GM19035 (cell line): ENCODE measurements at regions not wholly inside any gene's neighbourhood (a gene's known extent, or its start where the extent isn't known, plus 50 kb on each side); places are given as distances from the start of the nearest gene placed in this dataset.

Experiments used
- ATAC-seq: cut with Tn5 transposase; IDR thresholded peaks from one replicate; pipeline ENCODE4 v1.9.1; 2021; ENCODE audit not compliant: unreplicated experiment

DNA sequence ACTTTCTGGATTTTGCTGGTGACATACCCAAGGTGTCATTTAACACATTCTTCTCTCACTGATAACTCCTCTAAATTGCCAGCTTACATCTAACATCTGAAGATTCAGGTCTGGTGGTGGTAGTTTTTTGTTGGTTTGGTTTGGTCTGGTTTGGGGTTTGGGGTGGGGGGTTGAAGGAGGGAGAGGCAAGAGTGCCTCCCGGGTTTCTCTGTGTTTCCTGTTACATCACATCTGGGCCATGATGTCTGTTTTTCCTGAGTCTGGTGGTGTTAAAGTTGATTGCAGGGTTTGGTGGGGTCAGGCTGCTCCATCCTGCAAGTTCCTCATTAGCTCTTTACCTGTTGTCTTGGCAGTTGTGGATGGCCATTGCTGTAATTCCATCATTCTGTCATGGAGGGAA is 155.8 kb upstream of the UBL3 start:
- no peak for ATAC-seq

DNA sequence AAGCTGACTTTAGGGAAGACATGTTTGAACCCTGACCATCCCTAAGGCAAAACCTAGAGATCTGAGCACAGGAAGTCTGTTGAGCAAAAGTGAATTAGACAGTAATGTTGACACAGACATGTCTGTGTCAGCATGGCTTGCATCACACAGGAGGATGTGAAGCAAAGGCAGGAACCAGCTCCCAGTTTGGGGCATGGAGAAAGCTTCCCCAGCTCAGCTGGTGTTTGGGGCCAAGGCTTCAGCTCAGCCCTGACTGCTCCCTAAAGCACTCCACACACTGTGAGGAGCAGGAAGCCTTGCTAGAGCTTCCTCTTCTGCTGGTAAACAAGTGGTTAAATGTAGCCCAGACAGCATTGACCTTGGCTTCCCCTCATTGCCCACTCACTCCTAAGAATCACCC is 153.8 kb upstream of the UBL3 start:
- no peak for ATAC-seq

DNA sequence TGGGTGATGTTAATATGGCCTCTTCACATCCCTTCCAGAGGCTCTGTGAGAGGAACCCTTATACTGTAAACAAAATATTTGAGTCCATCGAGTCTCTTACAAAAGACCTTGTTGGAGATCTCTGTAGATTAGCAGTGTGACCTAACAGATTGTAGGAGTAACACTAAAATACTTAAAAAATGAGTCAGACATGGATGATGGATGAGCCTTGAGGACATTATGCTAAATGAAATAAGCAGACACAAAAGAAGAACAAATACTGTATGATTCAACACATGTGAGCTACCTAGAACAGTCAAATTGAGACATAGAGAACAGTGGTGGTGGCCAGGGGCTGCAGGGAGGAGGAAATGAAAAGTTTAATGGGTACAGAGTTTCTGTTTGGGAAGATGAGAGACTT is 152.2 kb upstream of the UBL3 start:
- ATAC-seq = no peak

DNA sequence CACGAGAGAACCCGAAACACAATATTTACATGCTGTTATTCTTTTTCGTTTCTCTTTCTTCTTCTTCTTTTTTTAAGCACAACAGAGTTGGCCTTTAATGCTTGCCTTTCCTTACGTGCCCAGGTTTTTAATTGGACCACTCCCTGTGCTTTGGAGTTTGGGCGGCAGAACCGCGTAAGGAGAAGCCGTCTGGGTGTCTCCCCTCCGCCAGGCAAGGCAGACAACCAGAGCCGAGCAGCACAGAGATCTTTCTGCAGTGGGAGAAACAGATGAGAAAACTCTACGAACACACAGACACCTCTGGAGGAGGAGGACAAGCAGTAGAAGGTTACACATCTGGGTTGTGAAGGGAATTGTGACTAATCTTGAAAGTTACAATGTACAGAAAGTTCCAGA is 150.0 kb upstream of the UBL3 start:
- no peak for ATAC-seq

DNA sequence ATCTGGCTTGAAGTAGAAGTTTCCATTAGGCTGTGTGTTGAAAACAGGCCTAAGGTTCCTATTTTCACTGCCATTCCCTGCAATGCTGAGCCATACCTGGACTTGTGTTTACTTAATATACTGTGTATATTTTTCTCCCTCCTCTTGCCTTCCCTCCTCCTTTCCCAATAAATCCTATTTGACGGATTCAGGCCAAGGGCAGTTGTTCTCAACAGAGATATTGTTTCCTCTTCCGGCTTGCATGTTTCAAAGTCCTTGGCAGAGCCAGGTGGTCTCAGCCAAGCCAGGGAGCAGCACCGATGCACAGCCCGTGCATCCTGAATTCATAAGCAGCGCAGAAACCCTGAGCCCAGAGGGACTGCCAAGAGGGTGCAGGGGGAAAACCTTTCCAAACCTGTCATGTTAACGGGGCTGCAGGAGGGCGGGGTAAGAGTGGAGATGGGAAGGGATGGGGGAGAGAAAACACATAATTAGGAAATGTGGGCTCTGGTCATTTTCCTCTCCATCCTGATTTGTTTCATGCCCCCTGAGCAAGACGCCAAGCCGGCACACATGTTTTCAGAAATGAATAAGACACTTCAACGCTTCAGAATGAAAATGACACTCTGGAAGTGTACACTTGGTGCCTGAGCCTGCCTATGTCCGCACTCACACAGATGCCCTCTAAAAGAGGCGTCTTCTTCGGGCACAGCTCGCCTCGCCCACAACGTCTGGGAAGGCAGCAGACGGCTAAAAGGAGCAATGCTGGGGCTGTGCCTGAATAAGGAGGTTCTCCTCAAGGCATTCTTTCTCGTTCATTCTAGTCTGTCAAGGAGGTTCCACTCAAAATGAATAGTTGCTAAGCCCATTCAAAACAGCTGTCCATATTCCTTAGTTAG is 149.3 kb upstream of the UBL3 start:
- no peak for ATAC-seq

DNA sequence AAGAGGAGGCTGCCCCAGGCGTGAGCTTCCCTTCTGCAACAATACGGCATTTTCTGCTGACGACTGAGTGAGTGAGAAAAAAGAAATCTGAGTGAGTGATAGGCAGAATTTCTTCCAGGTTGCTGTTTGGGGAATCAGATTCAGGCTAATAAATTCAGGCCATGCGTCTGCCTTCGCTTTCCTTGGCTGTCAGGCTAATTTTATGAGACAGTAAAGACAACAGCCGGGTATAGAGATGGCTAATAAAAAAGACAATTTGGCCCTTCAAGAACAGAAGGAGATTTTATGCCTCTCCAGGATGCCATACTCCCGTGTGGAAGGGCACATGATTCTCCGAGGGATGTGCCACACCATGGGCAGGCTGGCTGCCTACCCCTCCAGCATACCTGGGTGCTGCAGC is 145.9 kb upstream of the UBL3 start:
- no peak for ATAC-seq

DNA sequence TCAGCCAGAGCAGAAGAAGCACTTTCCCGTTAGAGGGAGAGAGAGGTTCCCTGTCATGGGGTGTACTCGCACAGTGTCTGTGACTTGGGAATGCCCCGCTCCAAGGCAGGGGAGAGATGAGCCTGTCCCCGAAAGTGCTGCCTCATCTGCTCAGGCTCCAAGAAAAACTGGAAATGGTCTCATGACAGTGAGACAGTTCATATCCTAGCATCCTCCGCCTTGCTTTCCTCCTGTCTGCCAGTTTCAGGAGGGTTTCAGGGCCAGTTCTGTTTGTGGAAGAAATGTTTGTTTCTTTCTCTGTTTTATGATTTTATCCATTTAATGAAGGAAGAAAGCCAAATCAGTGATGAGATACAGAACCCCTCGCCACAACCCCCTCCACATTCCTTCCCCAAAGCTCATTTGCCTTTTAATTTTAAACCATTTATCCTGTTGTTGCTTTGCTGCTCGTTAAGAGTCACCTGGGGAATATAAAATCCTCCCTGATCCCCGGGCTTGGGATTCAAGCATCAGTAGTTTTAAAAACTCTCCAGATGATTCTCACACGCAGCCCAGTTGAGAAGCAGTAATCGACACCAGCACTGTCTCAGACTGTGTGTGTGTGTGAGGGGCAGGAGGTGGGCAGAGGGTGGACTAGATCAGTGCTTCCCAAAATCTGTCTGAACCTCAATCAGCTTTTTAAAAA is 144.6 kb upstream of the UBL3 start:
- ATAC-seq = no peak

DNA sequence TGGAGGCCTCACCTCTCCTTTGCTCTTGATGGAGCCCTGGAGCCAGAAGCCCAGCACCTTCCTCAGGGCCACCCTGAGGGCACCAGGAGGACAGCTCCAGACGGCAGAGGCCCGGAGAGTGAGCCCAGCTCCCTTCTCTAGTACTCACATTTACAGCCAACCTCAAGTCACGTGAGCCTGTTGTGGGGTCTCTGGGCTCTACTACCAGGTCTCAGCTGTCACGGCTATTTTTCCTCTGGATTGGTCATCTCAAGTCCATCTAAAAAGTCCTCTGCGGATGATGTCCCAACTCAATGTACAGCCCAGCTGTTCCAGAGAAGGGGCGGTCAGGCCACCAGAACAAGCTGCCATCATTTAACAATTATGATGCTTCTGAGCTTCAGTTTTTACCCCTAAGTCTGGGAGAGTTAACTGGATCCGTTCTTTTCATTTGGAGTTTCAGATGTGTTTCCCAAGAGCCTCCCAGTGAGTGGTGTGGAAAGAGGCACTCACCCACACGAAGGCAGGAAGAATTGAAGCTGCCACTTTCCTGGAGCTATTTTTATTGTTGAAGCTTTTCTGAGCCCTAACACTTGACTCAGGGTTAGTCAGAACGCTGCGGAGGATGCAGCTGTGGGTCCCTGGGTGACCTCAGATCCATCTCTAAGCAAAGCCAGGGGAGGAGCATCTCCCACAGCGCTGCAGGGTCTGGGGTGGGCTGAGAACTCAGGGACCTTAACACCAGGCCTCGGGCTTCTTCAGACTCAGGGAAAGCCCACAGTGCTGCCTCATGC is 143.5 kb upstream of the UBL3 start:
- ATAC-seq = no peak

DNA sequence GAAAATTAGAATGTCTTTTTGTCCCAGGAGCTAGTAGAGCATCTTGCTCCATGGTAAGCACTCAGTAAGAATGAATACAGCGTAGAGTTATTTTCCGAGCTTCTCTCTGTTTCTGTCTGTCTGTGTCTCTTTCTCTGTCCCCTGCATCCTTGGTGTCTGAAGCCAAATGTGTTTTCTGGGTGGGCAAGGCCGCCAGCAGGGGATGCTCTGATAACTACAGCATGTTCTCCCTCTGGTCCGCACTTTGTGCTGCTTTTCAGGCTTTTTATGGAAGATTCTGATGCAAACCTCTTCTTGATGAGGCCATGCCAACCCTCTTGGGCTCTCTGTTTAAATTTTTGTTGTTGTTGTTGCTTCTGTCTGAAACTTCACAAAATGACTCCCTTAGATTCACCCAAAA is 142.8 kb upstream of the UBL3 start:
- ATAC-seq = no peak

DNA sequence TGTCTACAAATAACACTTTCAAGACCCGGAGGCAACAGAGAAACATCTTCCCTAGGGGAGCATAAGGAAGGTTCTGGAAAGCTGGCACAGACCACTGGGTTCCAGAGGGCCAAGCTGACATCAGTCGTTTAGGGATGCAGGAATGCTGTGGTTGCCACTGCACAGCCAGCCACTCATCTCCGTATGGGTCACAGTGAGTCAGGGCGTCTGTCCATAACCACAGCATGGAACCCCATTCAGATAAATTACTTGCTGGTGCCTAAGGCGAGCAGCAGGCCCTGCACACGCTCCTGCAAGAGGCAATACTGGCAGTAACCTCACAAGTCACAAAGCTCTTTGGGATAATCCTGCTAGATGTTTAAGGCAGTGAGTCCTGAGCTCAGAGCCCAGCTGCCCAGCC is 140.9 kb upstream of the UBL3 start:
- ATAC-seq = no peak

DNA sequence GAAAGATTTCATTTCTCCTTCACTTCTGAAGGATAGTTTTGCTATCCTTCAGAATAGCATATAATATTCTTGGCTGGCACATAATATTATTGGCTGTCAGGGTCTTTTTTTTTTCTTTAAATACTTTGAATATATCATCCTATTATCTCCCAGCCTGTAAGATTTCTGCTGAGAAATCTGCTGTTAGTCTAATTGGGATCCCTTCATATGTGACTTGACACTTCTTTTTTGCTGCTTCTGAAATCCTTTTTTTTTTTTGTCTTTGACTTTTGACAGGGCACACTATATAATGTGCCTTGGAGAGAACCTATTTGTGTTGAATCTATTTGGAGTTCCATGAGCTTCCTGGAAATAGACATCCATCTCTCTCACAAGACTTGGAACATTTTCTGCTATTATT is 136.9 kb upstream of the UBL3 start:
- no peak for ATAC-seq

DNA sequence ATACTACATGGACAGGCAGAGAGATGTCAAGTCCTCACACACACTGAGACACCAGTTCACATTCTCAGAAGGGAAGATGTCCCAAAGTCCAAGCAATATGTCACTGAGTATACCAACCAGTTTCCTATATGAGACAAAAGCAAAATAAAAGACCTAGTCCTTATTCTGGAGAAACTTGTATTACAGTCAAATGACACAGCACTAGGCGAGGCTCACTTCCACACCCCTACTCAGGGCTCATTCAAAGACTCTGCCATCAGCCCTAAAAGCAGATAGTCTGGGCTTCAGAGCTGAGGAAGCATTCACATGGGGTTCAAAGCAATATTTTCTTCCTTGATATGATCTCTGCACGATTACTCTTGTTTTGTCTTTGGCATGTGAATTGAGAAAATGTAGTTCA is 129.9 kb upstream of the UBL3 start:
- ATAC-seq = no peak

DNA sequence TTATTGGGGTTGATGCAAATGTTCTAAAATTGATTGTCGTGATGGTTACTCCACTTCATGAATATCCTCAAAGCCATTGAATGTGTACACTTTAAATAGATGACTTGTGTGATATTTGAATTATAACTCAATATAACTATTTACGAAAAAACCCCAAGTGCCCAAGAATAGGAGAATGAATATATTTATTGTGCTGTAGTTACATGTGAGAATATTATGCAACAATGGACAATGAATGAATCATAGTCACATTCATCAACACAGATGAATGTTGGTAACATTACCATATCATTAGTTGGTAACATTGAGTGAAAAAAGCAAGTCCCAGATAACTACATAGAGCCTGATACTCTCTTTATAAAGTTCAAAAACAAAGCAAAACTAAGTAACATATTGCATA is 127.8 kb upstream of the UBL3 start:
- ATAC-seq = no peak

DNA sequence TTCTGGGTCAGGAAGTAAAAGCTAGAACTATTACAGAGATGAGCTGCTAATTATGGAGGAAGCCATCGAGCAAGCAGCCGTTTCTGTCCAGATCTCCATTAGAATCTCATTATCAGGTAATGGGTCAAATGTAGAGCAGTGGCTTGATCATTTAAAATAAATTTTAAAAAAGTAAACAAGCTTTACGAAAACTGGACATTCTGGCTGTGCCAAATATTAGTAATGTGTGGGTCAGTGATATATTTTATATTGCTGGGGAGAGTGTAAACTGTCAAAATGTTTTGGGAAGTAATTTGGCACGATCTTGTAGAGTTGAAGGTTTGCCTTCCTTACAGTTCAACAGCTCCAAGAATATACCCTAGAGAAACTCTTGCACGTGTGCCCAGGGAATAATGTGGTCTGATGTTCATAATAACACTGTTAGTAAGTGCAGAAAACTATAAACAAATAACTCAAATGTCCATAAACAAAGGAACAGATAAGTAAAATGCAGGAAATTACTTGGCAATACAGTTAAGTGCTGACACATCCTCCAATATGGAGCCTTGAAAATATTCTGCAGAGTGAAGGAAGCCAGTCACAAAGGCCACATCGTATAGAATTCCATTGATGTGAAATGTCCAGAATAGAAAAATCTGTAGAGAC is 127.2 kb upstream of the UBL3 start:
- no peak for ATAC-seq

DNA sequence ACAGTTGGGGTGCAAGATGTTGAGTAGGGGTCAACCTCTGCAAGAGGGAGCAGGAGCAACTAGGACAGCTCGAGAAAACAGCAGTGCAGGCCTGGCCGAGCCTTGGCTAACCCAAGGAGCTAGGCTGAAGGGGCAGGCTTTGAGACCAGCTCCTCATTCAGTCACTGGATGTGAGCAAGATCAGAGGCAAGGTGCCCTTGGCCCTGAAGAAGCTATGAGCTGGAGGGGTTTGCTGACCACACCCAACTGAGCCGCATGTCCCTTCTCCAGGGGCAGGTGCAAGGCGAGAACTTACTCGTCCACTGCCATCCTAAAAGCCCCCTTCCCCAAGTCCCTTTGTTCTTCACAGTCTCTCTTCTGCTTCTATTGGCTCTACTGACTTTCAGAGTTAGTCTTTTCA is 126.1 kb upstream of the UBL3 start:
- no peak for ATAC-seq

DNA sequence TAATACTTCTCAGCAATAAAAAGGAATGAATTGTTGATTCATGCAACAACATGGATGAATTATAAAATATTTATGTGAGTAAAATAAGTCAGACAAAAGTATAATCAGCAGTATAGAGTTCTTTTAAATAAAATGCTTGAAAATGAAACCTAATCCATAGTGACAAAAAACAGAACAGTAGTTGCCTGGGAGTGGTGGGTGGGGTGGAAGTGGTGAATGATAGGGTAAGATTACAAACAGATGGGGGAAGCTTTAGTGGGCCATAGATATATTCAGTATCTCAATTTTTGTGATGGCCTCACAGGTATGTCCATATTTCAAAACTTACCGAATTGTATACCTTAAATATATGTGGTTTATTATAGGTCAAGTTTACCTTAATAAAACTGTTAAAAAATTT is 124.9 kb upstream of the UBL3 start:
- no peak for ATAC-seq

DNA sequence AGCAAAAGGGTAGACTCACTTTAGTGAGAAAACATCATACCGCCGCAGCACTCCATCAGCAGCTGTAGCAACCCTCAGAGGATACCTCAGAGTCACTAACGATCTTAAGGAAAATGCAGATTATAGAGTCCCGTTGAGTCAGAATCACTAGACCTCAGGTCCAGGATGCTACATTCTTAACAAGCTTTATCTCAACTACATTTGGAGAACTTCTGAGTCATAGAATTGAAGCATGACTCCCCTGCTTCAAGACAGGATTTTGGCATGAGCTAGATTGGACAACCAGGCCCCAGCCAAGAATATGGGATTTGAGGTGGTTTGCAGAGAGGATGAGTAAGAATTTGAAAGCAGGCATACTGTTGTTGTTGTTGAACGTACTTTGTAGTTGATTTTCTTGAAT is 118.9 kb upstream of the UBL3 start:
- ATAC-seq = no peak

DNA sequence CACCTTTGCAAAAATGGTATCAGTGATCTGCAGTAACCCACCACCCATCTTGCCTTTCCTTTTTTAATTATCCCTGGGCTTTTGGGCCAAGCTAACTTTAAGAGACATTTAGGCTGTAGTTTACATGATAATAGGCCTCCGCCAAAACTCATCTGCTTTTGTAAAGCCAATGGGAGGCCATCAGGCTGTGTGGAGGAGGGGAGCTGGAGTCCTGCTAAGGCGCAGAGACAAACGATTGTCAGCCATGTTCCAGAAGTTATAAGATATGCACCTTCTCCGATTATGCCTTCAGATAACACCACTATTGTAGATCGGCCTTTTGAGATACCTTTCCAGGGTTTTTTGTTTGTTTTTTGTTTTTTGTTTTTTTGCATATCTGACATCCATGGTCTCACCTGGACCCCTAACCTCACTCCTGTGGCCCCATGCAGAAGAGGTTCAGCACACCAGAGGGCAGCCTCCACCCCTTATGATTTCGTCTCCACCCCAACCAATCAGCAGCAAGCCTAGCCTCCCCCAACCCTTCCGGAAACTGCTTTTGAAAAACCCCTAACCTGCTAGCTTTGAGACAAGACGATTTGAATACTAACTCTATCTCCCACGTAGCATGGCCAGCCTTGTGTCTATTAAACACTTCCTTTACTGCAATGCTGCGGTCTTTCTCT is 113.9 kb upstream of the UBL3 start:
- no peak for ATAC-seq

DNA sequence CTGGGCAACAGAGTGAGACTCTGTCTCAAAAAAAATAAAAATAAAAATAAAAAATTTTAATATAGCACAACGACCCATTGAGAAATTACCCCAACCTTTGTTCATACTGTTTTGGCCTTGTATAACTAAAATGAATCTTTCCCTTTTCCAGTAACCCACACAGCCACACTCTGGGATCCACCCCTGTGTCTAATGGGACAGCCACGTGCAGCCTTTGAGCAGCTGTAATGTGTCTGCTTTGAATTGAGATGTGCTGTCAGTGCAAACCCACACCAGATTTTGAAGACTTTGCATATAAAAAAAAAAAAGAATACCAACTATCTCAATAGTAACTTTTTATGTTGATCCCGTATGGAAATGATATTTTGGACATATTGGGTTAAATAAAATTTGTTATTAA is 112.7 kb upstream of the UBL3 start:
- ATAC-seq = no peak

DNA sequence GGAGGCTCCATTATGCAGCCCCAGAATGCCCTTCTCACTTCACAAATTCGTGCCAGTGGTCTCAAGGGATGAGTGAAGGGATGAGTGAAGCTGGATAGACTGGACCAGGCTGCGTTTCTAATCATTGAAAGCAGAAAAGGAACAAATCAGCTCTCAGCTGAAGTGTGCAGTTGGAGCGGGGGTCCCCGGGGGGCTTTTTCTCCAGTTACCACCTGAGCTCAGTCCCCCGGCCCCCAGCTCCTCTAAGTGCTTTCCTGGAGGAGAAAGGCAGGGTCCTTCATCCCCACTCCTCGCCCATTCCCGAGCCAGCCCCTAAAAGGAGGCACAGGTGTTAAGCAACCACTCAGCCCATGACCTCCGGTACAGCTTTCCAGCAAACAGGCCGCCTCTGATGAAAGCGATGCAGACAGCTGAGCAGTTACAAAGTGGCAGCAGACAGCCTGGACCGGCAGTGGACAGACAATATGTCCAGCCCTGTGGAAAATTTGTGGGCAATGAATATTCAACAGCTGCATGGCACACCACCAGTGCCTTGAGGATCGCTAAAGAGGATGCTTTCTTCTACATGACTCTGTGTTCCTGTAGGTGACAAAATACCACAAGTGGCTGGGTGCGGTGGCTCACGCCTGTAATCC is 110.7 kb upstream of the UBL3 start:
- ATAC-seq = no peak
